ENCODE measurements at regions not wholly inside any gene's neighbourhood (a gene's known extent, or its start where the extent isn't known, plus 50 kb on each side); places are given as distances from the start of the nearest gene placed in this dataset.

GRCh38 chr3:118231578-118231977, 803.1 kb downstream of the IGSF11 start:
- Histone ChIP-seq H3K4me3 (no peak overlapping the region), H4K20me1 (ENCODE audit: insufficient read depth) (no peaks in the 10 kb centered on the region), H3K9me2 (ENCODE audit: insufficient read depth) (no peaks in the 10 kb centered on the region), H3K36me3 (ENCODE audit: low read depth) (no peaks in the 10 kb centered on the region), H3K4me1 (replicated peaks; ENCODE audit: insufficient read depth) (no peaks in the 10 kb centered on the region), H3K4me2 (no peak overlapping the region), H3F3A (ENCODE audit: insufficient read depth, low read depth) (no peaks in the 10 kb centered on the region), H3K27me3 (ENCODE audit: insufficient read depth, low read depth) (no peaks in the 10 kb centered on the region), H2AFZ (no peak overlapping the region), H3K27ac (no peak overlapping the region), H3K79me2 (ENCODE audit: low read depth) (no peaks in the 10 kb centered on the region), H3K9me3 (ENCODE audit: insufficient read depth, low read depth) (no peaks in the 10 kb centered on the region)
- CTCF ChIA-PET: no interaction called here
- TF ChIP-seq CTCF (conservative IDR thresholded peaks at IDR 0.05) (no peak), EZH2 (IDR thresholded peaks at IDR 0.05; ENCODE audit: low read depth) (no peak)
- no peak for DNase-seq
- BruUV-seq (replicated peaks): no TSS peak
- POLR2A ChIA-PET (ENCODE audit: unreplicated experiment): interaction anchor here (0.5 kb wide), 1 partner anchor 527 kb away, joined by 7 read pairs; no protein-coding TSS in a partner anchor
- intact Hi-C loops (cut with micrococcal nuclease; ENCODE audit: unreplicated experiment): no loop called here

- no peak overlapping the region for H2AFZ ChIP-seq
- H3K4me3 ChIP-seq: no peak overlapping the region
- intact Hi-C loops (cut with micrococcal nuclease; ENCODE audit: unreplicated experiment): no loop called here
Measured at GRCh38 chr3:118239253-118239652, 795.4 kb downstream of the IGSF11 start.

GRCh38 chr3:118244761-118245160, 789.9 kb downstream of the IGSF11 start:
- Histone ChIP-seq H3F3A (ENCODE audit: insufficient read depth, low read depth) (no peaks in the 10 kb centered on the region), H3K9me3 (ENCODE audit: insufficient read depth, low read depth) (no peaks in the 10 kb centered on the region), H3K4me3 (no peak overlapping the region), H3K27me3 (ENCODE audit: insufficient read depth, low read depth) (no peaks in the 10 kb centered on the region), H3K4me2 (no peak overlapping the region), H3K9me2 (ENCODE audit: insufficient read depth) (no peaks in the 10 kb centered on the region; the same call in 1 of the 2 replicates), H2AFZ (no peak overlapping the region), H3K27ac (no peak overlapping the region), H3K79me2 (ENCODE audit: low read depth) (no peaks in the 10 kb centered on the region), H3K36me3 (ENCODE audit: low read depth) (no peaks in the 10 kb centered on the region), H4K20me1 (ENCODE audit: insufficient read depth) (no peaks in the 10 kb centered on the region), H3K4me1 (replicated peaks; ENCODE audit: insufficient read depth) (no peaks in the 10 kb centered on the region)
- POLR2A ChIA-PET (ENCODE audit: unreplicated experiment): no interaction called here
- no peak for DNase-seq
- no TSS peak for BruUV-seq (replicated peaks)
- intact Hi-C loops (cut with micrococcal nuclease; ENCODE audit: unreplicated experiment): no loop called here
- TF ChIP-seq EZH2 (IDR thresholded peaks at IDR 0.05; ENCODE audit: low read depth): no peak
- no peak for TF ChIP-seq CTCF (conservative IDR thresholded peaks at IDR 0.05)
- CTCF ChIA-PET: no interaction called here

More at GRCh38 chr3:118239253-118239652, 795.4 kb downstream of the IGSF11 start:
- no peak for DNase-seq
- Histone ChIP-seq H3K4me1 (replicated peaks; ENCODE audit: insufficient read depth) (no peaks in the 10 kb centered on the region), H3K27ac (no peak overlapping the region), H3K9me2 (ENCODE audit: insufficient read depth) (no peaks in the 10 kb centered on the region; the same call in 1 of the 2 replicates), H3F3A (ENCODE audit: insufficient read depth, low read depth) (no peaks in the 10 kb centered on the region), H3K4me2 (no peak overlapping the region), H3K79me2 (ENCODE audit: low read depth) (no peaks in the 10 kb centered on the region), H4K20me1 (ENCODE audit: insufficient read depth) (no peaks in the 10 kb centered on the region), H3K36me3 (ENCODE audit: low read depth) (no peaks in the 10 kb centered on the region), H3K9me3 (ENCODE audit: insufficient read depth, low read depth) (no peaks in the 10 kb centered on the region), H3K27me3 (ENCODE audit: insufficient read depth, low read depth) (no peaks in the 10 kb centered on the region)
- CTCF ChIA-PET: no interaction called here
- POLR2A ChIA-PET (ENCODE audit: unreplicated experiment): no interaction called here
- no TSS peak for BruUV-seq (replicated peaks)
- no peak for TF ChIP-seq CTCF (conservative IDR thresholded peaks at IDR 0.05)
- TF ChIP-seq EZH2 (IDR thresholded peaks at IDR 0.05; ENCODE audit: low read depth): no peak

All from PC-9 (cell line).